HFF-Myc (cell line): ENCODE measurements at regions not wholly inside any gene's neighbourhood (a gene's known extent, or its start where the extent isn't known, plus 50 kb on each side); places are given as distances from the start of the nearest gene placed in this dataset.
A peak's percentile ranks its signal among the peaks of the same experiment; 100 is the strongest.

Experiments
- DNase-seq: peaks from one replicate; pipeline ENCODE4 v3.0.0-alpha.2; 2011; ENCODE audit warnings: low read depth; ENCODE audit errors: extremely low read depth
- H3K4me3 ChIP-seq: replicated peaks from 2 replicates; pipeline ENCODE4 v1.5.1; 2011; ENCODE audit warnings: low read depth, mild to moderate bottlenecking, control low read depth, low read length
- CTCF ChIP-seq: IDR thresholded peaks from 2 replicates; pipeline ENCODE4 v1.5.1; 2012; ENCODE audit warnings: mild to moderate bottlenecking, low read depth, low read length, control low read depth; ENCODE audit errors: missing control alignments

GRCh38 chr4:122100508-122100907 lies 51.6 kb upstream of the BLTP1 start:
- no peak overlapping the region for H3K4me3 ChIP-seq
- no peak for DNase-seq
- TF ChIP-seq CTCF, result no peak

- no peak for TF ChIP-seq CTCF
- peak; percentile 61 for DNase-seq
Measured at GRCh38 chr4:122099896-122100295, 52.2 kb upstream of the BLTP1 start.

DNA sequence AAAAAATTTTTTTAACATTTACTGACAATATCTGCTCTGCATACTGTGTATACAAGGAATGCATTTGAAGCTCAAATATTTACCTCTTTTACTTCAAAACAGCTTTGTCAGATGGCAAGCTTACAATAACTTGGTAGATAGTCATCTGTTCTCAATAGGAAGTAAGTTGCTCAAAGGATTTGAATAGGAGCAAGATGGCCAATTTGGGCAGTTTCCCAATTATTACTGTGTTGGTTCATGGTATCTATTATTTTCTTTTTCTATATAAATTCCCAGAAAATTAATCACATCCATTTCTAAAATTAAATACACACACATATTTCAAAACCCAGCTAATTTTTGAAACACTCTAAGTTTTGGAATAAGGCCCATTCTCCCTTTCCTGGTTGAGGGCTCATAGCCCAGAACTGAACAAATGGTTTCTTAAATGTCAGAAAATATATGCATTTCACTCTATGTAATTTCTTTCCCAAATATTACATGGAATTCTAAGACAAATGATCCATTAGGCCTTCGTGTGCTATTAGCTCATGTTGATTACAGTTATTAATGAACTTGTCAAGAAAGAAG lies 60.2 kb upstream of the BLTP1 start:
- no peak for DNase-seq
- no peak for TF ChIP-seq CTCF
- H3K4me3 ChIP-seq, result no peak overlapping the region

More at GRCh38 chr4:122099896-122100295, 52.2 kb upstream of the BLTP1 start:
- H3K4me3 ChIP-seq, result no peak overlapping the region

DNA sequence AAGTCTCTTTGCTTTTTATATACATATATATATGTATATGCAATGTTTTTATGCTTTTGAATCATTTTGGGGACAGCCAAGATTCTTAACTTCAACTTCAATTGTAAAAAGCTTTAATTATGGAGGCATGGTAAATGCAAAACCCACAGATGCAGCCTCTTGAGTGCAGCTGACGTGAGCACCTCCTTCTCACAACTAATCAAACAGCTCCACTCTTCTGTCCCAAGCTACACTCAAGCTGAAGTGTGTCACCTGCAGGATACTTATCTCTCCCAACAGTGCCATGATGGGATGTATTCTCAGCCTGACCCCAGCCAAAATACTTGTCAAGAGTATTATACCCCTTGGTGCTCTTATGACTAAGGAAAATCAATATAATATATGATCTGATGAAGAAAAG lies 60.7 kb upstream of the BLTP1 start:
- H3K4me3 ChIP-seq, result no peak overlapping the region
- DNase-seq, result no peak
- TF ChIP-seq CTCF, result no peak

DNA sequence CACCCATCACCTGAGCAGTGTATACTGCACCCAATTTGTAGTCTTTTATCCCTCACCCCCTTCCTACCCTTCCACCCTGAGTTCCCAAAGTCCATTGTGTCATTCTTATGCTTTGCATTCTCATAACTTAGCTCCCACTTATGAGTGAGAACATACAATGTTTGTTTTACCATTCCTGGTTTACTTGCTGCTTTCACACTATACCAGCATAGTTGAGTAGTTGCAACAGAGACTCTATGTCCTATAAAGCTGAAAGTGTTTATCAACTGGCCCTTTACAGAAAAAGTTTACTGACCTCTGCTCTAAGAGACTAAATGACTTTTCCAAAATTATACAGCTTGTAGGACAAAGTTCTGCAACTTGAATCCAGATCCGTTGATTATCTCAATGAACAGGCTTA lies 61.1 kb upstream of the BLTP1 start:
- no peak overlapping the region for H3K4me3 ChIP-seq
- DNase-seq, result no peak
- no peak for TF ChIP-seq CTCF

DNA sequence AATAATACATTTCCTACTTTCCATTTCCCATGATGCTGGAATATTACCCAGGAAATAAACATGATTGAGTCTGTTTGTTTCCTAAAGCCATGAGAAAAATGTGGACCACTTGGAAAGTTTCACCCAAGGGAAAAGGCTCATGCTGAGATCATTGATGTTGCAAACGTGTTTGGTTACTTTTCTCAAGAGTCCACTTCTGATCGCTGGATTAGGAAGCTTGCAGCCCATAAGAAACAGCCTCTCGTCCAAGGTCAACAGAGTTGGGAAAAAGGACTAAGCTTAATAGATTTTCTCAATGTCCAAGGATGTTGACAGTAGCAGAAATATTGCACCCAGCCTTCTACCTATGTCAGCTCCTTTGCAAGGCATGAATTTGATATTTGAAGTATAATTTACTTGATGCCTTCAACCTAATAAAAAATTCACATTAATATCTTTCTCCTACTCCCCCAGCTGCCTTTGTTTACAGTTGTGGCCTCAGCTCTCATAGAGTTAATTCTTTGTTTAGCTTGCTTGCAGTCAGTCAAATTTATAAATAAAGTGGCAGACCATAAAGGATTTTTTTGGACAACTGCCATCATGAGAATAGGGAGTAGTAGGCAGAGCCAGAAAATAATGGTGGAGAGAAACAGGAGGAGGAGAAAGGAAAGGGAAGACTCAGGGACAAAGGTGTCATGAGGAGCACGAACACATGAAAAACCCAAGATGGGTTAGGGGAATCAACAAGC lies 65.6 kb upstream of the BLTP1 start:
- no peak for TF ChIP-seq CTCF
- H3K4me3 ChIP-seq, result no peak overlapping the region
- no peak for DNase-seq
